A549 (cell line): ENCODE measurements at regions not wholly inside any gene's neighbourhood (a gene's known extent, or its start where the extent isn't known, plus 50 kb on each side); places are given as distances from the start of the nearest gene placed in this dataset.

Source experiments
- ATAC-seq, 2 experiments: fragments of 200-7000 bp in 1 of 2; fragments of >200 bp in 1 of 2; cut with Nextera tagmentation in 1 of 2; cut with Tn5 transposase in 1 of 2; 3 replicates each; pipeline versions ENCODE4 v1.8.0 to v1.9.1; 2018 to 2020; ENCODE audit warnings: mild to moderate bottlenecking in 1 of 2, moderate library complexity in 1 of 2
- CTCF ChIA-PET: fragments of 300-600 bp; sonication (Branson Sonifier 250); formaldehyde crosslinking; extraction: SDS; loops from one replicate; lab custom pipeline; 2021; ENCODE audit warnings: antibody characterized with exemption, inconsistent platforms; lab: Yijun Ruan, JAX
- POLR2A ChIA-PET: fragments of 350-600 bp; formaldehyde crosslinking; extraction: SDS; loops from one replicate; lab custom pipeline; 2021; ENCODE audit warnings: antibody characterized with exemption, inconsistent platforms; lab: Yijun Ruan, JAX
- DNase-seq, 2 experiments: peaks; one replicate each; pipeline versions ENCODE4 v3.0.0 to v3.0.0-alpha.2; 2011 to 2016; ENCODE audit warnings: low read depth in 1 of 2, low spot score in 1 of 2
- FAIRE-seq: peaks from 2 replicates; lab custom pipeline; 2011; peaks lifted over from hg19 to GRCh38; lab: Jason Lieb, UNC
- H3K27ac ChIP-seq, 2 experiments: fragments of >200 bp; sonication (Bioruptor Twin); formaldehyde crosslinking; 3 replicates each; pipeline ENCODE4 v1.5.1; 2016 to 2017
- H3K4me1 ChIP-seq: fragments of >200 bp; sonication (Bioruptor Twin); formaldehyde crosslinking; 3 replicates; pipeline ENCODE4 v1.6.1; 2016
- H3K4me2 ChIP-seq: fragments of >200 bp; sonication (Bioruptor Twin); formaldehyde crosslinking; 3 replicates; pipeline ENCODE4 v1.6.1; 2016
- H3K4me3 ChIP-seq: fragments of >200 bp; sonication (Bioruptor Twin); formaldehyde crosslinking; 3 replicates; pipeline ENCODE4 v1.5.1; 2016
- H3K9me3 ChIP-seq: fragments of >200 bp; sonication (Bioruptor Twin); formaldehyde crosslinking; 3 replicates; pipeline ENCODE4 v1.6.1; 2016
- BCL3 ChIP-seq: fragments of >200 bp; sonication (Bioruptor Twin); formaldehyde crosslinking; IDR thresholded peaks from 3 replicates; pipeline ENCODE4 v1.6.1; 2016
- CBX2 ChIP-seq: fragments of 200-600 bp; sonication (generic); IDR thresholded peaks from 2 replicates; pipeline ENCODE4 v1.6.1; 2016; ENCODE audit warnings: low read depth, mild to moderate bottlenecking, borderline replicate concordance
- CBX8 ChIP-seq: fragments of 200-600 bp; sonication (generic); IDR thresholded peaks from 2 replicates; pipeline ENCODE4 v1.6.1; 2016
- CEBPB ChIP-seq, 2 experiments: fragments of >200 bp in 1 of 2; sonication (Bioruptor Twin) in 1 of 2; formaldehyde crosslinking in 1 of 2; IDR thresholded peaks; 2 replicates each; pipeline ENCODE4 v1.6.1; 2012 to 2016
- EP300 ChIP-seq, 2 experiments: fragments of >200 bp; sonication (Bioruptor Twin); formaldehyde crosslinking; IDR thresholded peaks; 2 replicates in 1 of 2; 3 replicates in 1 of 2; pipeline ENCODE4 v1.6.1; 2016 to 2017
- GATA3 ChIP-seq: IDR thresholded peaks from 2 replicates; pipeline ENCODE4 v1.6.1; 2012; ENCODE audit warnings: borderline replicate concordance
- HEYL ChIP-seq: fragments of 250-450 bp; sonication (Bioruptor Pico); IDR thresholded peaks from 2 replicates; pipeline ENCODE4 v1.8.0; 2021; ENCODE audit warnings: mild to moderate bottlenecking, moderate library complexity
- HOXA7 ChIP-seq: fragments of 250-450 bp; sonication (Bioruptor Pico); IDR thresholded peaks from 2 replicates; pipeline ENCODE4 v1.5.0; 2020; ENCODE audit warnings: mild to moderate bottlenecking, moderate library complexity
- HOXB13 ChIP-seq: fragments of 250-450 bp; sonication (Bioruptor Pico); IDR thresholded peaks from 2 replicates; pipeline ENCODE4 v1.5.0; 2020; ENCODE audit warnings: low read depth, mild to moderate bottlenecking, moderate library complexity
- JUN ChIP-seq, 2 experiments: fragments of >200 bp; sonication (Bioruptor Twin); formaldehyde crosslinking; IDR thresholded peaks; 2 replicates in 1 of 2; 3 replicates in 1 of 2; pipeline ENCODE4 v1.6.1; 2016 to 2017
- JUNB ChIP-seq: fragments of >200 bp; sonication (Bioruptor Twin); formaldehyde crosslinking; IDR thresholded peaks from 2 replicates; pipeline ENCODE4 v1.6.1; 2016
- KDM5A ChIP-seq: fragments of 200-600 bp; sonication (generic); IDR thresholded peaks from 2 replicates; pipeline ENCODE4 v1.6.1; 2016; ENCODE audit warnings: antibody characterized with exemption, mild to moderate bottlenecking
- MAZ ChIP-seq: fragments of 150-350 bp; IDR thresholded peaks from 2 replicates; pipeline ENCODE4 v1.6.1; 2014; ENCODE audit warnings: antibody characterized with exemption, low read depth, low read length, borderline replicate concordance
- MYC ChIP-seq: IDR thresholded peaks from 2 replicates; pipeline ENCODE4 v1.6.1; 2012; ENCODE audit warnings: mild to moderate bottlenecking, inconsistent platforms, low read length, improper control_type of control experiment, borderline replicate concordance
- NR3C1 ChIP-seq: fragments of >200 bp; sonication (Bioruptor Twin); formaldehyde crosslinking; IDR thresholded peaks from 3 replicates; pipeline ENCODE4 v1.6.1; 2017
- PHF8 ChIP-seq: fragments of 200-600 bp; sonication (generic); IDR thresholded peaks from 2 replicates; pipeline ENCODE4 v1.6.1; 2016; ENCODE audit warnings: low read depth, mild to moderate bottlenecking, antibody characterized with exemption, moderate library complexity, borderline replicate concordance
- POLR2AphosphoS2 ChIP-seq: conservative IDR thresholded peaks from 2 replicates; pipeline ENCODE4 v1.6.1; 2012; ENCODE audit warnings: low read length, improper control_type of control experiment, inconsistent platforms
- RAD21 ChIP-seq, 2 experiments: fragments of >200 bp in 1 of 2; sonication (Bioruptor Twin) in 1 of 2; formaldehyde crosslinking in 1 of 2; IDR thresholded peaks in 1 of 2; conservative IDR thresholded peaks in 1 of 2; 2 replicates in 1 of 2; 3 replicates in 1 of 2; pipeline ENCODE4 v1.6.1; 2012 to 2018; ENCODE audit warnings: inconsistent platforms in 1 of 2
- RARB ChIP-seq: fragments of 250-450 bp; sonication (Bioruptor Pico); IDR thresholded peaks from 2 replicates; pipeline ENCODE4 v1.8.0; 2021; ENCODE audit warnings: mild to moderate bottlenecking, moderate library complexity
- REST ChIP-seq: fragments of 200-600 bp; sonication (generic); IDR thresholded peaks from 2 replicates; pipeline ENCODE4 v1.6.1; 2016; ENCODE audit warnings: antibody characterized with exemption, mild to moderate bottlenecking, moderate library complexity
- SMC3 ChIP-seq: fragments of >200 bp; sonication (Bioruptor Twin); formaldehyde crosslinking; IDR thresholded peaks from 3 replicates; pipeline ENCODE4 v1.6.1; 2018; ENCODE audit warnings: inconsistent platforms
- TP53 ChIP-seq: fragments of 250-450 bp; sonication (Bioruptor Pico); IDR thresholded peaks from 2 replicates; pipeline ENCODE4 v1.5.0; 2021; ENCODE audit warnings: mild to moderate bottlenecking, moderate library complexity
- ZNF302 ChIP-seq: fragments of 250-450 bp; sonication (Bioruptor Pico); IDR thresholded peaks from 2 replicates; pipeline ENCODE4 v1.9.0; 2021; ENCODE audit warnings: inconsistent platforms, mild to moderate bottlenecking, moderate library complexity
- WGBS: methylation state at CpG from one replicate; pipeline ENCODE4 v1.1.6; 2017; ENCODE audit errors: missing lambda C conversion rate; 5-methylcytosine and 5-hydroxymethylcytosine counted together

GRCh38 chr5:160175438-160176218 is 53.7 kb upstream of the FABP6 start:
- CTCF ChIA-PET = interaction anchor here (0.8 to 2.4 kb wide), 8 partner anchors 10 to 169 kb away, joined by 3 to 12 read pairs (median 4); no protein-coding TSS in a partner anchor
- 80% methylated on average over 13 of the region's 18 CpGs for WGBS
- H3K9me3 ChIP-seq = no peaks in the 10 kb centered on the region
- FAIRE-seq = no peak
- TF ChIP-seq HOXA7 (CRISPR knock-in tag) (no peak), SMC3 (no peak), MYC (no peak), KDM5A (no peak), MAZ (no peak), CEBPB (IDR thresholded peaks at IDR 0.05) (no peak), HEYL (no peak), HOXB13 (no peak), POLR2AphosphoS2 (no peak), RAD21 (conservative IDR thresholded peaks at IDR 0.05 in 1 of 2, IDR thresholded peaks at IDR 0.05 in 1 of 2) (no peak), PHF8 (no peak), GATA3 (no peak), CBX2 (no peak), BCL3 (no peak), CBX8 (no peak), JUN (IDR thresholded peaks at IDR 0.05) (no peak), JUNB (no peak)
- TF ChIP-seq, all 56 proteins: peak for 0
- H3K4me3 ChIP-seq = no peak overlapping the region
- H3K4me1 ChIP-seq = no peaks in the 10 kb centered on the region
- POLR2A ChIA-PET = no interaction called here
- no peak overlapping the region for H3K4me2 ChIP-seq
- DNase-seq (no peak), ATAC-seq (peak; percentile 27 to 43; a peak in 3 of 6 replicates)
- H3K27ac ChIP-seq = peak overlapping the region in 1 of 2 experiments; percentile 48; a peak in 2 of 6 replicates

GRCh38 chr5:160174780-160175437 is 54.4 kb upstream of the FABP6 start:
- no peak for TF ChIP-seq EP300 (IDR thresholded peaks at IDR 0.05)
- TF ChIP-seq REST = no peak
- TF ChIP-seq NR3C1 = no peak
- TF ChIP-seq TP53 (CRISPR knock-in tag) = no peak
- TF ChIP-seq RARB = no peak
- TF ChIP-seq ZNF302 = no peak
- no peak for TF ChIP-seq RAD21 (conservative IDR thresholded peaks at IDR 0.05 in 1 of 2, IDR thresholded peaks at IDR 0.05 in 1 of 2)
- no peak for FAIRE-seq
- Histone ChIP-seq H3K27ac (peak overlapping the region in 1 of 2 experiments; percentile 48; a peak in 2 of 6 replicates), H3K4me2 (no peak overlapping the region), H3K4me1 (no peaks in the 10 kb centered on the region), H3K4me3 (no peak overlapping the region), H3K9me3 (no peaks in the 10 kb centered on the region)
- ATAC-seq = no peak
- ChIA-PET CTCF (interaction anchor here (0.6 to 2.4 kb wide), 4 partner anchors 12 to 170 kb away, joined by 3 to 8 read pairs (median 5); no protein-coding TSS in a partner anchor), POLR2A (interaction anchor here (0.6 kb wide), 1 partner anchor 1005 kb away, joined by 3 read pairs; no protein-coding TSS in a partner anchor)
- DNase-seq = no peak
- WGBS = 89% methylated on average over 4 of the region's 4 CpGs
